T-helper 1 cell treated with Interleukin-12 subunit alpha and Interleukin-12 subunit beta and Interleukin-4 antibody, amounts not matched to agents 30 μg/mL and 1 μg/mL, for 36 hours (primary cell): ENCODE measurements at regions not wholly inside any gene's neighbourhood (a gene's known extent, or its start where the extent isn't known, plus 50 kb on each side); places are given as distances from the start of the nearest gene placed in this dataset.

Experiments used
- H3K27ac Mint-ChIP-seq: one replicate; pipeline ENCODE4 v1.8.0; 2021; ENCODE audit warnings: mild to moderate bottlenecking, mixed read lengths
- H3K27me3 Mint-ChIP-seq: one replicate; pipeline ENCODE4 v1.8.0; 2021; ENCODE audit warnings: low read depth, mixed read lengths
- H3K36me3 Mint-ChIP-seq: one replicate; pipeline ENCODE4 v1.8.0; 2021; ENCODE audit warnings: low read depth, mixed read lengths
- H3K4me1 Mint-ChIP-seq: one replicate; pipeline ENCODE4 v1.8.0; 2021; ENCODE audit warnings: low read depth, mixed read lengths
- H3K4me3 Mint-ChIP-seq: one replicate; pipeline ENCODE4 v1.8.0; 2021; ENCODE audit warnings: mild to moderate bottlenecking, moderate library complexity, mixed read lengths
- H3K9me3 Mint-ChIP-seq: one replicate; pipeline ENCODE4 v1.8.0; 2021; ENCODE audit warnings: mixed read lengths

GRCh38 chr7:25807086-25807611 is 344.8 kb upstream of the NFE2L3 start:
- Mint-ChIP-seq H3K9me3 (no peaks in the 10 kb centered on the region), H3K27me3 (no peaks in the 10 kb centered on the region), H3K36me3 (no peaks in the 10 kb centered on the region), H3K4me1 (no peaks in the 10 kb centered on the region), H3K4me3 (no peak overlapping the region), H3K27ac (no peak overlapping the region)

GRCh38 chr7:25809441-25809840 is 342.6 kb upstream of the NFE2L3 start:
- no peak overlapping the region for H3K27ac Mint-ChIP-seq
- H3K9me3 Mint-ChIP-seq = no peaks in the 10 kb centered on the region
- no peaks in the 10 kb centered on the region for H3K27me3 Mint-ChIP-seq
- H3K36me3 Mint-ChIP-seq = no peaks in the 10 kb centered on the region
- H3K4me1 Mint-ChIP-seq = no peaks in the 10 kb centered on the region
- H3K4me3 Mint-ChIP-seq = no peak overlapping the region

- no peak overlapping the region for H3K27ac Mint-ChIP-seq
- H3K27me3 Mint-ChIP-seq = peaks cover 6% of the 10 kb centered on the region
- H3K36me3 Mint-ChIP-seq = no peaks in the 10 kb centered on the region
- H3K4me3 Mint-ChIP-seq = no peak overlapping the region
- H3K9me3 Mint-ChIP-seq = no peaks in the 10 kb centered on the region
- H3K4me1 Mint-ChIP-seq = no peaks in the 10 kb centered on the region
Measured at GRCh38 chr7:25812086-25812850, 339.7 kb upstream of the NFE2L3 start.

GRCh38 chr7:25813381-25813780 is 338.6 kb upstream of the NFE2L3 start:
- peaks cover 6% of the 10 kb centered on the region for H3K27me3 Mint-ChIP-seq
- H3K4me1 Mint-ChIP-seq = no peaks in the 10 kb centered on the region
- no peaks in the 10 kb centered on the region for H3K9me3 Mint-ChIP-seq
- H3K27ac Mint-ChIP-seq = no peak overlapping the region
- no peaks in the 10 kb centered on the region for H3K36me3 Mint-ChIP-seq
- no peak overlapping the region for H3K4me3 Mint-ChIP-seq

- no peak overlapping the region for H3K27ac Mint-ChIP-seq
- no peaks in the 10 kb centered on the region for H3K36me3 Mint-ChIP-seq
- no peak overlapping the region for H3K4me3 Mint-ChIP-seq
- no peaks in the 10 kb centered on the region for H3K4me1 Mint-ChIP-seq
- no peaks in the 10 kb centered on the region for H3K9me3 Mint-ChIP-seq
- peaks cover 6% of the 10 kb centered on the region for H3K27me3 Mint-ChIP-seq
Measured at GRCh38 chr7:25815711-25816110, 336.3 kb upstream of the NFE2L3 start.

- H3K27me3 Mint-ChIP-seq = peaks cover 3% of the 10 kb centered on the region
- H3K9me3 Mint-ChIP-seq = no peaks in the 10 kb centered on the region
- no peak overlapping the region for H3K4me3 Mint-ChIP-seq
- no peaks in the 10 kb centered on the region for H3K4me1 Mint-ChIP-seq
- H3K36me3 Mint-ChIP-seq = no peaks in the 10 kb centered on the region
- H3K27ac Mint-ChIP-seq = no peak overlapping the region
Measured at GRCh38 chr7:25820432-25821040, 331.5 kb upstream of the NFE2L3 start.

- H3K36me3 Mint-ChIP-seq = no peaks in the 10 kb centered on the region
- no peak overlapping the region for H3K4me3 Mint-ChIP-seq
- H3K27me3 Mint-ChIP-seq = peaks cover 3% of the 10 kb centered on the region
- no peaks in the 10 kb centered on the region for H3K9me3 Mint-ChIP-seq
- no peak overlapping the region for H3K27ac Mint-ChIP-seq
- H3K4me1 Mint-ChIP-seq = no peaks in the 10 kb centered on the region
Measured at GRCh38 chr7:25821225-25821624, 330.8 kb upstream of the NFE2L3 start.

GRCh38 chr7:25822823-25823222 is 329.2 kb upstream of the NFE2L3 start:
- no peak overlapping the region for H3K4me3 Mint-ChIP-seq
- H3K4me1 Mint-ChIP-seq = no peaks in the 10 kb centered on the region
- peaks cover 3% of the 10 kb centered on the region for H3K27me3 Mint-ChIP-seq
- no peaks in the 10 kb centered on the region for H3K36me3 Mint-ChIP-seq
- no peak overlapping the region for H3K27ac Mint-ChIP-seq
- H3K9me3 Mint-ChIP-seq = no peaks in the 10 kb centered on the region

GRCh38 chr7:25823571-25823970 is 328.4 kb upstream of the NFE2L3 start:
- Mint-ChIP-seq H3K4me1 (no peaks in the 10 kb centered on the region), H3K27ac (no peak overlapping the region), H3K4me3 (no peak overlapping the region), H3K9me3 (no peaks in the 10 kb centered on the region), H3K27me3 (peaks cover 3% of the 10 kb centered on the region), H3K36me3 (no peaks in the 10 kb centered on the region)

GRCh38 chr7:25828468-25828867 is 323.5 kb upstream of the NFE2L3 start:
- H3K36me3 Mint-ChIP-seq = no peaks in the 10 kb centered on the region
- H3K4me1 Mint-ChIP-seq = no peaks in the 10 kb centered on the region
- no peaks in the 10 kb centered on the region for H3K27me3 Mint-ChIP-seq
- H3K4me3 Mint-ChIP-seq = no peak overlapping the region
- H3K9me3 Mint-ChIP-seq = no peaks in the 10 kb centered on the region
- H3K27ac Mint-ChIP-seq = no peak overlapping the region

GRCh38 chr7:25829663-25830062 is 322.3 kb upstream of the NFE2L3 start:
- Mint-ChIP-seq H3K27me3 (no peaks in the 10 kb centered on the region), H3K27ac (no peak overlapping the region), H3K4me3 (no peak overlapping the region), H3K36me3 (no peaks in the 10 kb centered on the region), H3K9me3 (no peaks in the 10 kb centered on the region), H3K4me1 (no peaks in the 10 kb centered on the region)

GRCh38 chr7:25830215-25830614 is 321.8 kb upstream of the NFE2L3 start:
- no peak overlapping the region for H3K4me3 Mint-ChIP-seq
- H3K27me3 Mint-ChIP-seq = no peaks in the 10 kb centered on the region
- H3K27ac Mint-ChIP-seq = no peak overlapping the region
- H3K36me3 Mint-ChIP-seq = no peaks in the 10 kb centered on the region
- no peaks in the 10 kb centered on the region for H3K9me3 Mint-ChIP-seq
- H3K4me1 Mint-ChIP-seq = no peaks in the 10 kb centered on the region

- H3K9me3 Mint-ChIP-seq = no peaks in the 10 kb centered on the region
- no peaks in the 10 kb centered on the region for H3K4me1 Mint-ChIP-seq
- H3K4me3 Mint-ChIP-seq = no peak overlapping the region
- no peak overlapping the region for H3K27ac Mint-ChIP-seq
- H3K36me3 Mint-ChIP-seq = no peaks in the 10 kb centered on the region
- H3K27me3 Mint-ChIP-seq = no peaks in the 10 kb centered on the region
Measured at GRCh38 chr7:25831062-25831691, 320.8 kb upstream of the NFE2L3 start.

GRCh38 chr7:25831831-25832411 is 320.1 kb upstream of the NFE2L3 start:
- H3K36me3 Mint-ChIP-seq = no peaks in the 10 kb centered on the region
- no peaks in the 10 kb centered on the region for H3K9me3 Mint-ChIP-seq
- no peak overlapping the region for H3K4me3 Mint-ChIP-seq
- H3K27me3 Mint-ChIP-seq = peaks cover 4% of the 10 kb centered on the region
- H3K4me1 Mint-ChIP-seq = no peaks in the 10 kb centered on the region
- no peak overlapping the region for H3K27ac Mint-ChIP-seq

GRCh38 chr7:25832456-25832855 is 319.5 kb upstream of the NFE2L3 start:
- Mint-ChIP-seq H3K27ac (no peak overlapping the region), H3K4me3 (no peak overlapping the region), H3K36me3 (no peaks in the 10 kb centered on the region), H3K4me1 (no peaks in the 10 kb centered on the region), H3K27me3 (peaks cover 7% of the 10 kb centered on the region), H3K9me3 (no peaks in the 10 kb centered on the region)
